ENCODE measurements at regions not wholly inside any gene's neighbourhood (a gene's known extent, or its start where the extent isn't known, plus 50 kb on each side); places are given as distances from the start of the nearest gene placed in this dataset.

- no peaks in the 10 kb centered on the region for H4K20me1 ChIP-seq (ENCODE audit: insufficient read depth)
- no peaks in the 10 kb centered on the region for H3K9me3 ChIP-seq (ENCODE audit: control insufficient read depth in 1 of 2, insufficient read depth in 1 of 2, low read depth in 1 of 2, low read length in 2 of 2)
- POLR2A ChIA-PET = no interaction called here
- no peak overlapping the region for H3K4me2 ChIP-seq (ENCODE audit: low read length)
- ATAC-seq = no peak
- intact Hi-C loops (cut with micrococcal nuclease) = no loop called here
- DNase-seq (ENCODE audit: low read depth, low spot score) = no peak
- H3K4me3 ChIP-seq (replicated peaks in 1 of 2; ENCODE audit: low read depth in 1 of 2, low read length in 2 of 2) = no peak overlapping the region
- H3K27ac ChIP-seq (ENCODE audit: low read depth, low read length) = no peak overlapping the region
- no TSS peak for BruUV-seq (replicated peaks)
- RAD21 ChIA-PET (ENCODE audit: low non-redundant PET in 1 of 2, low total read pairs in 2 of 2, uncharacterized antibody in 2 of 2, unreplicated experiment in 2 of 2) = no interaction called here
- TF ChIP-seq CTCF (IDR thresholded peaks at IDR 0.05 in 2 of 3, conservative IDR thresholded peaks at IDR 0.05 in 1 of 3; ENCODE audit: borderline replicate concordance in 1 of 3, insufficient read depth in 1 of 3, low read depth in 2 of 3, low read length in 2 of 3) (no peak), ATF3 (IDR thresholded peaks at IDR 0.05) (no peak), ZNF274 (IDR thresholded peaks at IDR 0.05; ENCODE audit: low read depth, low read length) (no peak), ZBTB33 (IDR thresholded peaks at IDR 0.05; ENCODE audit: extremely low read depth, insufficient replicate concordance, low read length) (no peak), SP1 (IDR thresholded peaks at IDR 0.05; ENCODE audit: low read depth) (no peak)
- no peak overlapping the region for H3K9ac ChIP-seq (ENCODE audit: low read length)
- H3K4me1 ChIP-seq (ENCODE audit: control insufficient read depth in 1 of 2, insufficient read depth in 2 of 2, low read length in 2 of 2) = no peaks in the 10 kb centered on the region
- H3K36me3 ChIP-seq (ENCODE audit: control insufficient read depth in 1 of 2, insufficient read depth in 2 of 2, low read length in 2 of 2) = no peaks in the 10 kb centered on the region
- CTCF ChIA-PET = interaction anchor here (1.0 kb wide), 1 partner anchor 18 kb away, joined by 4 read pairs; no protein-coding TSS in a partner anchor
- no peaks in the 10 kb centered on the region for H3K9me2 ChIP-seq (ENCODE audit: insufficient read depth)
- no peak overlapping the region for H2AFZ ChIP-seq (ENCODE audit: low read depth, low read length, poor library complexity, severe bottlenecking)
- no peaks in the 10 kb centered on the region for H3K27me3 ChIP-seq (ENCODE audit: insufficient read depth, low read length)
- H3K79me2 ChIP-seq (ENCODE audit: insufficient read depth, low read length) = no peaks in the 10 kb centered on the region
Measured at GRCh38 chr7:17044396-17044795, 162.6 kb upstream of the AGR3 start.

Data from HCT116 (cell line).